ENCODE measurements at regions not wholly inside any gene's neighbourhood (a gene's known extent, or its start where the extent isn't known, plus 50 kb on each side); places are given as distances from the start of the nearest gene placed in this dataset.
"Not testable (repeated sequence)": the region's sequence is repeated elsewhere in the genome, so short reads cannot be mapped to it uniquely, and the experiment has no call there.

GRCh38 chr6:58047389-58047788 is 730.0 kb downstream of the PRIM2 start:
- DNase-seq (ENCODE audit: low spot score): not testable (repeated sequence)

GRCh38 chr6:58047865-58048264 is 730.4 kb downstream of the PRIM2 start:
- not testable (repeated sequence) for DNase-seq (ENCODE audit: low spot score)

- not testable (repeated sequence) for DNase-seq (ENCODE audit: low spot score)
Measured at GRCh38 chr6:58055465-58056176, 738.2 kb downstream of the PRIM2 start.

- not testable (repeated sequence) for DNase-seq (ENCODE audit: low spot score)
Measured at GRCh38 chr6:58059701-58060100, 742.3 kb downstream of the PRIM2 start.

GRCh38 chr6:58063542-58063941 is 746.1 kb downstream of the PRIM2 start:
- DNase-seq (ENCODE audit: low spot score): not testable (repeated sequence)

GRCh38 chr6:58067867-58068548 is 750.6 kb downstream of the PRIM2 start:
- not testable (repeated sequence) for DNase-seq (ENCODE audit: low spot score)

GRCh38 chr6:58073263-58073662 is 755.8 kb downstream of the PRIM2 start:
- no peak for TF ChIP-seq CTCF (IDR thresholded peaks at IDR 0.05; ENCODE audit: extremely low read depth, missing control alignments)
- DNase-seq (ENCODE audit: low spot score): no peak

- not testable (repeated sequence) for DNase-seq (ENCODE audit: low spot score)
Measured at GRCh38 chr6:58090067-58090466, 772.6 kb downstream of the PRIM2 start.

- DNase-seq (ENCODE audit: low spot score): not testable (repeated sequence)
Measured at GRCh38 chr6:58097251-58097650, 779.8 kb downstream of the PRIM2 start.

GRCh38 chr6:58113960-58114359 is 796.5 kb downstream of the PRIM2 start:
- DNase-seq (ENCODE audit: low spot score): no peak
- no peak for TF ChIP-seq CTCF (IDR thresholded peaks at IDR 0.05; ENCODE audit: extremely low read depth, missing control alignments)

- DNase-seq (ENCODE audit: low spot score): not testable (repeated sequence)
Measured at GRCh38 chr6:58117162-58117561, 799.7 kb downstream of the PRIM2 start.

GRCh38 chr6:58121616-58122015 is 804.2 kb downstream of the PRIM2 start:
- not testable (repeated sequence) for DNase-seq (ENCODE audit: low spot score)

GRCh38 chr6:58123770-58124169 is 806.3 kb downstream of the PRIM2 start:
- not testable (repeated sequence) for DNase-seq (ENCODE audit: low spot score)

GRCh38 chr6:58128549-58128948 is 811.1 kb downstream of the PRIM2 start:
- not testable (repeated sequence) for DNase-seq (ENCODE audit: low spot score)

- not testable (repeated sequence) for DNase-seq (ENCODE audit: low spot score)
Measured at GRCh38 chr6:58129098-58129497, 811.7 kb downstream of the PRIM2 start.

- DNase-seq (ENCODE audit: low spot score): not testable (repeated sequence)
Measured at GRCh38 chr6:58139746-58140145, 822.3 kb downstream of the PRIM2 start.

- DNase-seq (ENCODE audit: low spot score): not testable (repeated sequence)
Measured at GRCh38 chr6:58171025-58171424, 853.6 kb downstream of the PRIM2 start.

GRCh38 chr6:58181557-58182065 is 864.2 kb downstream of the PRIM2 start:
- not testable (repeated sequence) for DNase-seq (ENCODE audit: low spot score)

GRCh38 chr6:58185300-58185699 is 867.9 kb downstream of the PRIM2 start:
- not testable (repeated sequence) for DNase-seq (ENCODE audit: low spot score)
